GM12878 (cell line): ENCODE measurements at regions not wholly inside any gene's neighbourhood (a gene's known extent, or its start where the extent isn't known, plus 50 kb on each side); places are given as distances from the start of the nearest gene placed in this dataset.

ENCODE experiments used
- ATAC-seq: fragments of 200-7000 bp; cut with Tn5 transposase; 3 replicates; pipeline ENCODE4 v1.9.1; 2020; ENCODE audit warnings: mild to moderate bottlenecking, moderate library complexity
- BruUV-seq: library from RNA; stranded (reverse); fragments of 400-500 nt; replicated peaks from 2 replicates; lab custom pipeline; 2021; lab: Mats Ljungman, UMichigan
- CTCF ChIA-PET: fragments of 300-600 bp; sonication (Branson Sonifier 250); formaldehyde crosslinking; extraction: SDS; loops from one replicate; lab custom pipeline; 2021; ENCODE audit warnings: inconsistent platforms; lab: Yijun Ruan, JAX
- POLR2A ChIA-PET: fragments of 350-600 bp; formaldehyde crosslinking; extraction: SDS; loops from one replicate; lab custom pipeline; 2021; ENCODE audit warnings: inconsistent platforms; lab: Charles Lee
- RAD21 ChIA-PET: fragments of 300-600 bp; sonication (Branson Sonifier 250); formaldehyde crosslinking; loops from one replicate; lab custom pipeline; 2023; ENCODE audit warnings: antibody characterized with exemption; ENCODE audit not compliant: unreplicated experiment; lab: Charles Lee
- SMC1A ChIA-PET: fragments of 300-600 bp; sonication (Branson Sonifier 250); formaldehyde crosslinking; loops from one replicate; lab custom pipeline; 2023; ENCODE audit not compliant: unreplicated experiment, uncharacterized antibody; lab: Charles Lee
- DNase-seq: peaks from one replicate; pipeline ENCODE4 v3.0.0-alpha.2; 2011; ENCODE audit warnings: low read depth, low spot score
- FAIRE-seq: peaks from 3 replicates; lab custom pipeline; 2011; peaks lifted over from hg19 to GRCh38; lab: Jason Lieb, UNC
- H2AFZ ChIP-seq: 2 replicates; pipeline ENCODE4 v1.6.0; 2011; ENCODE audit warnings: low read depth, low read length, control low read depth; ENCODE audit not compliant: control insufficient read depth
- H3K27ac ChIP-seq: 2 replicates; pipeline ENCODE4 v1.5.1; 2011; ENCODE audit warnings: control low read depth; ENCODE audit not compliant: control insufficient read depth, insufficient read depth
- H3K27me3 ChIP-seq, 2 experiments: replicated peaks in 1 of 2; 2 replicates each; pipeline versions ENCODE4 v1.6.0 to v1.6.1; 2011; ENCODE audit warnings: low read length in 1 of 2; ENCODE audit not compliant: control insufficient read depth in 2 of 2, insufficient read depth in 2 of 2
- H3K36me3 ChIP-seq, 2 experiments: 2 replicates each; pipeline ENCODE4 v1.5.1; 2011; ENCODE audit warnings: low read length in 1 of 2; ENCODE audit not compliant: control insufficient read depth in 2 of 2, insufficient read depth in 2 of 2
- H3K4me1 ChIP-seq: 2 replicates; pipeline ENCODE4 v1.6.1; 2011; ENCODE audit warnings: mild to moderate bottlenecking, low read length, moderate library complexity, mixed read lengths; ENCODE audit not compliant: control insufficient read depth, insufficient read depth
- H3K4me2 ChIP-seq: 2 replicates; pipeline ENCODE4 v1.6.0; 2011; ENCODE audit warnings: control low read depth; ENCODE audit not compliant: control insufficient read depth, insufficient read depth
- H3K4me3 ChIP-seq: fragments of 200-600 bp; sonication (generic); 2 replicates; pipeline ENCODE4 v1.5.1; 2016
- H3K79me2 ChIP-seq: 2 replicates; pipeline ENCODE4 v1.6.0; 2011; ENCODE audit warnings: low read length; ENCODE audit not compliant: control insufficient read depth, insufficient read depth
- H3K9ac ChIP-seq: 2 replicates; pipeline ENCODE4 v1.8.0; 2011; ENCODE audit warnings: low read length, control low read depth, mixed read lengths; ENCODE audit not compliant: control insufficient read depth, insufficient read depth
- H3K9me3 ChIP-seq: replicated peaks from 3 replicates; pipeline ENCODE4 v1.5.1; 2011; ENCODE audit warnings: mild to moderate bottlenecking, low read length; ENCODE audit not compliant: control insufficient read depth, insufficient read depth
- H4K20me1 ChIP-seq: 2 replicates; pipeline ENCODE4 v1.6.0; 2011; ENCODE audit not compliant: control insufficient read depth, insufficient read depth
- EZH2 ChIP-seq: IDR thresholded peaks from 2 replicates; pipeline ENCODE4 v1.6.1; 2012; ENCODE audit warnings: low read depth, mild to moderate bottlenecking, control low read depth, inconsistent platforms, low read length, borderline replicate concordance; ENCODE audit not compliant: control insufficient read depth
- GATAD2B ChIP-seq: fragments of 450-650 bp; conservative IDR thresholded peaks from 2 replicates; pipeline ENCODE4 v1.6.1; 2017; ENCODE audit warnings: low read depth, mild to moderate bottlenecking, moderate library complexity
- HSF1 ChIP-seq: fragments of 150-350 bp; IDR thresholded peaks from 2 replicates; pipeline ENCODE4 v1.6.1; 2014; ENCODE audit warnings: mild to moderate bottlenecking, low read depth, low read length
- JUNB ChIP-seq: IDR thresholded peaks from 2 replicates; pipeline ENCODE4 v1.6.1; 2016; ENCODE audit warnings: antibody characterized with exemption, mild to moderate bottlenecking
- MYB ChIP-seq: fragments of 150-350 bp; IDR thresholded peaks from 2 replicates; pipeline ENCODE4 v1.6.1; 2014; ENCODE audit warnings: mild to moderate bottlenecking, low read depth, low read length, borderline replicate concordance
- NFIC ChIP-seq: IDR thresholded peaks from 2 replicates; pipeline ENCODE4 v1.6.1; 2012; ENCODE audit warnings: low read depth, mild to moderate bottlenecking, inconsistent platforms, low read length, moderate library complexity
- NFXL1 ChIP-seq: fragments of 450-650 bp; IDR thresholded peaks from 2 replicates; pipeline ENCODE4 v1.6.1; 2017; ENCODE audit warnings: antibody characterized with exemption, mild to moderate bottlenecking, borderline replicate concordance
- NRF1 ChIP-seq: conservative IDR thresholded peaks from 2 replicates; pipeline ENCODE4 v1.6.1; 2011; ENCODE audit warnings: mild to moderate bottlenecking, low read depth, low read length, improper control_type of control experiment
- PAX5 ChIP-seq: IDR thresholded peaks from 2 replicates; pipeline ENCODE4 v1.6.1; 2011; ENCODE audit warnings: low read depth, low read length, borderline replicate concordance
- POU2F2 ChIP-seq: IDR thresholded peaks from 3 replicates; pipeline ENCODE4 v1.6.1; 2011; ENCODE audit warnings: low read depth, mild to moderate bottlenecking, low read length, borderline replicate concordance
- RAD51 ChIP-seq: fragments of 450-650 bp; IDR thresholded peaks from 2 replicates; pipeline ENCODE4 v1.6.1; 2016; ENCODE audit warnings: moderate library complexity, mild to moderate bottlenecking, inconsistent platforms
- SIX5 ChIP-seq: IDR thresholded peaks from 2 replicates; pipeline ENCODE4 v1.6.1; 2011; ENCODE audit warnings: mild to moderate bottlenecking, low read depth, low read length, moderate library complexity; ENCODE audit not compliant: severe bottlenecking
- SRF ChIP-seq, 2 experiments: IDR thresholded peaks; 2 replicates each; pipeline ENCODE4 v1.6.1; 2011; ENCODE audit warnings: low read depth in 2 of 2, low read length in 2 of 2, mild to moderate bottlenecking in 1 of 2, moderate library complexity in 1 of 2
- TAF1 ChIP-seq: IDR thresholded peaks from 2 replicates; pipeline ENCODE4 v1.6.1; 2011; ENCODE audit warnings: mild to moderate bottlenecking, low read depth, low read length, borderline replicate concordance
- USF1 ChIP-seq: IDR thresholded peaks from 2 replicates; pipeline ENCODE4 v1.6.1; 2011; ENCODE audit warnings: borderline replicate concordance, low read depth, mild to moderate bottlenecking, moderate library complexity, mixed read lengths, low read length; ENCODE audit not compliant: insufficient read depth; ENCODE audit errors: extremely low read length
- YY1 ChIP-seq: IDR thresholded peaks from 2 replicates; pipeline ENCODE4 v1.6.1; 2011; ENCODE audit warnings: low read depth, mild to moderate bottlenecking, low read length
- WGBS: methylation state at CpG from one replicate; pipeline ENCODE4 v1.1.6; 2016; ENCODE audit warnings: low lambda C conversion rate; ENCODE audit not compliant: insufficient replicate concordance, insufficient coverage; ENCODE audit errors: missing lambda C conversion rate; 5-methylcytosine and 5-hydroxymethylcytosine counted together
- in situ Hi-C: fragments of 300-500 bp; cut with MboI; formaldehyde crosslinking; loops from 9 replicates; pipeline ENCODE4 v1.14.3; 2018; ENCODE audit warnings: mixed read lengths
- intact Hi-C: fragments of 100-400 bp; cut with micrococcal nuclease; formaldehyde crosslinking; loops from one replicate; pipeline ENCODE4 v1.14.2; 2022; ENCODE audit not compliant: unreplicated experiment

GRCh38 chr1:8244304-8244703 is 73.6 kb upstream of the SLC45A1 start:
- ChIA-PET POLR2A (no interaction called here), CTCF (no interaction called here), RAD21 (no interaction called here), SMC1A (no interaction called here)
- DNase-seq (no peak), FAIRE-seq (no peak), ATAC-seq (no peak)
- BruUV-seq = no TSS peak
- WGBS = 35% methylated on average over 4 of the region's 4 CpGs
- Histone ChIP-seq H2AFZ (no peak overlapping the region), H3K4me1 (no peaks in the 10 kb centered on the region), H3K27ac (no peak overlapping the region), H4K20me1 (no peaks in the 10 kb centered on the region), H3K9me3 (no peaks in the 10 kb centered on the region), H3K4me3 (no peak overlapping the region), H3K27me3 (no peaks in the 10 kb centered on the region), H3K9ac (no peak overlapping the region), H3K36me3 (no peaks in the 10 kb centered on the region), H3K4me2 (no peak overlapping the region), H3K79me2 (no peaks in the 10 kb centered on the region)
- in situ Hi-C loops (no loop called here), intact Hi-C loops (no loop called here)
- no peak for TF ChIP-seq MYB
- no peak for TF ChIP-seq YY1
- no peak for TF ChIP-seq GATAD2B
- TF ChIP-seq SRF (IDR thresholded peaks at IDR 0.05; ENCODE audit: low read depth in 2 of 2, low read length in 2 of 2) = no peak
- no peak for TF ChIP-seq USF1
- no peak for TF ChIP-seq HSF1
- no peak for TF ChIP-seq PAX5
- no peak for TF ChIP-seq EZH2
- TF ChIP-seq NFXL1 = no peak
- TF ChIP-seq NFIC = no peak
- no peak for TF ChIP-seq RAD51
- TF ChIP-seq NRF1 = no peak
- TF ChIP-seq POU2F2 = no peak
- no peak for TF ChIP-seq TAF1
- no peak for TF ChIP-seq SIX5
- no peak for TF ChIP-seq JUNB
